WTC11 (cell line): ENCODE measurements at regions not wholly inside any gene's neighbourhood (a gene's known extent, or its start where the extent isn't known, plus 50 kb on each side); places are given as distances from the start of the nearest gene placed in this dataset.

ENCODE experiments used
- ATAC-seq: fragments of 200-7000 bp; cut with Tn5 transposase; 2 replicates; pipeline ENCODE4 v1.10.0; 2021; ENCODE audit warnings: mild to moderate bottlenecking, moderate library complexity
- CTCF ChIA-PET: fragments of 300-600 bp; sonication (Branson Sonifier 250); formaldehyde crosslinking; loops from one replicate; lab custom pipeline; 2021; ENCODE audit warnings: antibody characterized with exemption; lab: Charles Lee
- POLR2A ChIA-PET: fragments of 350-600 bp; sonication (Branson Sonifier 250); formaldehyde crosslinking; loops from one replicate; lab custom pipeline; 2021; ENCODE audit warnings: antibody characterized with exemption; lab: Charles Lee
- DNase-seq: peaks from one replicate; pipeline ENCODE4 v3.0.0; 2021; ENCODE audit warnings: low spot score
- H3K27ac Mint-ChIP-seq: 2 replicates; pipeline ENCODE4 v1.8.0; 2021; ENCODE audit warnings: mixed read lengths
- H3K27me3 Mint-ChIP-seq: 2 replicates; pipeline ENCODE4 v1.8.0; 2021; ENCODE audit warnings: low read depth, mild to moderate bottlenecking, moderate library complexity, mixed read lengths
- H3K36me3 Mint-ChIP-seq: 2 replicates; pipeline ENCODE4 v1.8.0; 2021; ENCODE audit warnings: mixed read lengths
- H3K4me1 Mint-ChIP-seq: 2 replicates; pipeline ENCODE4 v1.8.0; 2022; ENCODE audit warnings: mixed read lengths
- H3K4me3 Mint-ChIP-seq: 2 replicates; pipeline ENCODE4 v1.8.0; 2021; ENCODE audit warnings: mild to moderate bottlenecking, moderate library complexity, mixed read lengths
- H3K9me3 Mint-ChIP-seq: 2 replicates; pipeline ENCODE4 v1.8.0; 2021; ENCODE audit warnings: mixed read lengths
- GRHL2 ChIP-seq: fragments of 250-450 bp; sonication (Bioruptor Pico); IDR thresholded peaks from 2 replicates; pipeline ENCODE4 v1.8.0; 2022; ENCODE audit warnings: mild to moderate bottlenecking, moderate library complexity; ENCODE audit not compliant: insufficient replicate concordance, severe bottlenecking
- RORB ChIP-seq: fragments of 250-450 bp; sonication (Bioruptor Pico); IDR thresholded peaks from 2 replicates; pipeline ENCODE4 v1.9.0; 2021; ENCODE audit warnings: mild to moderate bottlenecking
- SOX15 ChIP-seq: fragments of 250-450 bp; sonication (Bioruptor Pico); IDR thresholded peaks from 2 replicates; pipeline ENCODE4 v1.9.0; 2021; ENCODE audit warnings: mild to moderate bottlenecking
- SP1 ChIP-seq: sonication (generic); formaldehyde crosslinking; conservative IDR thresholded peaks from 2 replicates; pipeline ENCODE4 v1.8.1; 2022; ENCODE audit warnings: missing genetic modification reagents
- ZNF263 ChIP-seq: sonication (generic); formaldehyde crosslinking; IDR thresholded peaks from 2 replicates; pipeline ENCODE4 v1.8.1; 2022; ENCODE audit warnings: low read depth, mild to moderate bottlenecking, moderate library complexity, missing genetic modification reagents
- TF ChIP-seq, protein P1 (sequence below): sonication (generic); formaldehyde crosslinking; IDR thresholded peaks from 2 replicates; pipeline ENCODE4 v1.8.0; 2023; ENCODE audit warnings: missing genetic modification reagents, mild to moderate bottlenecking, borderline replicate concordance
- TF ChIP-seq, protein P2 (sequence below): sonication (generic); formaldehyde crosslinking; IDR thresholded peaks from 2 replicates; pipeline ENCODE4 v1.8.1; 2023; ENCODE audit warnings: mild to moderate bottlenecking, missing genetic modification reagents, moderate library complexity
- TF ChIP-seq, protein P3 (sequence below): sonication (generic); formaldehyde crosslinking; IDR thresholded peaks from 2 replicates; pipeline ENCODE4 v1.8.0; 2022; ENCODE audit warnings: mild to moderate bottlenecking, missing genetic modification reagents
- TF ChIP-seq, protein P4 (sequence below): sonication (generic); formaldehyde crosslinking; IDR thresholded peaks from 2 replicates; pipeline ENCODE4 v1.8.1; 2022; ENCODE audit warnings: low read depth, mild to moderate bottlenecking, moderate library complexity, missing genetic modification reagents, borderline replicate concordance

DNA sequence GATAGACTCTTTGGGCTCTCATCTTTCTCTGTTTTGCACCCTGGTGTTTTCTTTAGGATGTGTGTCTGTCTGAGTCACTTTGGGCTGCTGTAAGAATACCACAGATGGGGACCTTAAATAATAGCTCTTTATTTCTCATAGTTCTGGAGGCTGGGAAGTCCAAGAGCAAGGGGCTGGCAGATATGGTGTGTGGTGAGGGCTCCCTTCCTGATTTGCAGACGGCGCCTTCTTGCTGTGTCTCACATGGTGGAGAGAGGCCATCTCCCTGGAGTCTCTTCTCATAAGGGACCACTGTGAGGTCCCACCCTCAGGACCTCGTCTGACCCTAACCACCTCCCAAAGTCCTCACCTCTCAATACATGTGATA is 93.7 kb upstream of the ADRA2C start (continued):
- TF ChIP-seq, protein P1, sequence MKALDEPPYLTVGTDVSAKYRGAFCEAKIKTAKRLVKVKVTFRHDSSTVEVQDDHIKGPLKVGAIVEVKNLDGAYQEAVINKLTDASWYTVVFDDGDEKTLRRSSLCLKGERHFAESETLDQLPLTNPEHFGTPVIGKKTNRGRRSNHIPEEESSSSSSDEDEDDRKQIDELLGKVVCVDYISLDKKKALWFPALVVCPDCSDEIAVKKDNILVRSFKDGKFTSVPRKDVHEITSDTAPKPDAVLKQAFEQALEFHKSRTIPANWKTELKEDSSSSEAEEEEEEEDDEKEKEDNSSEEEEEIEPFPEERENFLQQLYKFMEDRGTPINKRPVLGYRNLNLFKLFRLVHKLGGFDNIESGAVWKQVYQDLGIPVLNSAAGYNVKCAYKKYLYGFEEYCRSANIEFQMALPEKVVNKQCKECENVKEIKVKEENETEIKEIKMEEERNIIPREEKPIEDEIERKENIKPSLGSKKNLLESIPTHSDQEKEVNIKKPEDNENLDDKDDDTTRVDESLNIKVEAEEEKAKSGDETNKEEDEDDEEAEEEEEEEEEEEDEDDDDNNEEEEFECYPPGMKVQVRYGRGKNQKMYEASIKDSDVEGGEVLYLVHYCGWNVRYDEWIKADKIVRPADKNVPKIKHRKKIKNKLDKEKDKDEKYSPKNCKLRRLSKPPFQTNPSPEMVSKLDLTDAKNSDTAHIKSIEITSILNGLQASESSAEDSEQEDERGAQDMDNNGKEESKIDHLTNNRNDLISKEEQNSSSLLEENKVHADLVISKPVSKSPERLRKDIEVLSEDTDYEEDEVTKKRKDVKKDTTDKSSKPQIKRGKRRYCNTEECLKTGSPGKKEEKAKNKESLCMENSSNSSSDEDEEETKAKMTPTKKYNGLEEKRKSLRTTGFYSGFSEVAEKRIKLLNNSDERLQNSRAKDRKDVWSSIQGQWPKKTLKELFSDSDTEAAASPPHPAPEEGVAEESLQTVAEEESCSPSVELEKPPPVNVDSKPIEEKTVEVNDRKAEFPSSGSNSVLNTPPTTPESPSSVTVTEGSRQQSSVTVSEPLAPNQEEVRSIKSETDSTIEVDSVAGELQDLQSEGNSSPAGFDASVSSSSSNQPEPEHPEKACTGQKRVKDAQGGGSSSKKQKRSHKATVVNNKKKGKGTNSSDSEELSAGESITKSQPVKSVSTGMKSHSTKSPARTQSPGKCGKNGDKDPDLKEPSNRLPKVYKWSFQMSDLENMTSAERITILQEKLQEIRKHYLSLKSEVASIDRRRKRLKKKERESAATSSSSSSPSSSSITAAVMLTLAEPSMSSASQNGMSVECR = no peak
- TF ChIP-seq, all 79 proteins: peak for 0

DNA sequence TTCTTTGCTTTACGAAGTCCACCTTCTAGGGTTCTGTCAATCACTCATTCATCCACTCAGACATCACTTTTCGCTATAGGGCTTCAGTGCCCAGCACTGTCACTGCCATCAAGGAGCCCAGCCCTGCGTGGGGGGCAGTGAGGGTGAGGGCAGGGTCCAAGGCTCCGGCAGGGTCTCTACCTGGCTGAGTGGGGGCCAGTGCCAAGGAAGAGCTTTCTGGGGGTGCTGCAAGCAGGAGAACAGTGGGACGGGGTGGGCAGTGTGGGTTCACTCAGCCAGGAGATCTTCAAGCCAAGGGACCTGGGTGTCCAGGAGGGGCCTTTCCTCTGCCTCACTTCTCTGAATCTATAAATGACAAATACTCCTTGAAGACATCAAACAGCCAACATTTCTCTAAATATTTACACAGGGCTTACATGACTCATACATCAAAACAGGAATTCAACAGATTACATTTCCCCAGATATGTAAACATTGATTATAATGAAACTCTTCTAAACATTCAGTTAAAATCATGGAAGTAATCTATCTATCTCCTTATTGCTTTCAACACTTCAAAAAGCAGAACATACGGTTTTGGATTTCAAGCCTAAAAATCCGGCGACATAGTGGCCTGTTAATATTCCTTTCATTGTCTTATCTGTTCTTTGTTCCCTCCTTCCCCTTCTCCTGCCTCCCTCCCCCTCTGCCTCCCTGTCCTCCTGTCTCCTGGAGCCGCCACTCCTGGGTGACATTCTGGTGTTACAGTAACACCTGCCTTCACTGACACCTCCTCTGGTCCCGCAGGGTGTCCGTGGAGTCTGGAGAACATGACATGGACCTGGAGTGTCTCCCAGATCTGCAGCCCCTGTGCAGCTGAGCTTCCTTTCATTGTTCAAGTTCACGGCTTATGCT is 94.4 kb upstream of the ADRA2C start:
- Mint-ChIP-seq H3K27me3 (peaks cover 3% of the 10 kb centered on the region; the same call in 1 of the 2 replicates), H3K4me3 (no peak overlapping the region), H3K36me3 (0 out of 2 replicates have a peak, but pooled peaks cover 3% of the 10 kb centered on the region), H3K4me1 (peaks cover 7% of the 10 kb centered on the region), H3K9me3 (peaks cover 16% of the 10 kb centered on the region), H3K27ac (no peak overlapping the region)
- ChIA-PET POLR2A (no interaction called here), CTCF (interaction anchor here (1.6 kb wide), 1 partner anchor 157 kb away, joined by 3 read pairs; no protein-coding TSS in a partner anchor)
- no peak for TF ChIP-seq GRHL2
- TF ChIP-seq, protein P2, sequence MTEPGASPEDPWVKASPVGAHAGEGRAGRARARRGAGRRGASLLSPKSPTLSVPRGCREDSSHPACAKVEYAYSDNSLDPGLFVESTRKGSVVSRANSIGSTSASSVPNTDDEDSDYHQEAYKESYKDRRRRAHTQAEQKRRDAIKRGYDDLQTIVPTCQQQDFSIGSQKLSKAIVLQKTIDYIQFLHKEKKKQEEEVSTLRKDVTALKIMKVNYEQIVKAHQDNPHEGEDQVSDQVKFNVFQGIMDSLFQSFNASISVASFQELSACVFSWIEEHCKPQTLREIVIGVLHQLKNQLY (CRISPR knock-in tag) = no peak
- TF ChIP-seq, protein P3, sequence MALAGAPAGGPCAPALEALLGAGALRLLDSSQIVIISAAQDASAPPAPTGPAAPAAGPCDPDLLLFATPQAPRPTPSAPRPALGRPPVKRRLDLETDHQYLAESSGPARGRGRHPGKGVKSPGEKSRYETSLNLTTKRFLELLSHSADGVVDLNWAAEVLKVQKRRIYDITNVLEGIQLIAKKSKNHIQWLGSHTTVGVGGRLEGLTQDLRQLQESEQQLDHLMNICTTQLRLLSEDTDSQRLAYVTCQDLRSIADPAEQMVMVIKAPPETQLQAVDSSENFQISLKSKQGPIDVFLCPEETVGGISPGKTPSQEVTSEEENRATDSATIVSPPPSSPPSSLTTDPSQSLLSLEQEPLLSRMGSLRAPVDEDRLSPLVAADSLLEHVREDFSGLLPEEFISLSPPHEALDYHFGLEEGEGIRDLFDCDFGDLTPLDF (CRISPR knock-in tag) = no peak
- TF ChIP-seq, protein P1 = no peak
- no peak for TF ChIP-seq SOX15 (CRISPR knock-in tag)
- TF ChIP-seq SP1 (CRISPR knock-in tag) = no peak
- TF ChIP-seq, protein P4, sequence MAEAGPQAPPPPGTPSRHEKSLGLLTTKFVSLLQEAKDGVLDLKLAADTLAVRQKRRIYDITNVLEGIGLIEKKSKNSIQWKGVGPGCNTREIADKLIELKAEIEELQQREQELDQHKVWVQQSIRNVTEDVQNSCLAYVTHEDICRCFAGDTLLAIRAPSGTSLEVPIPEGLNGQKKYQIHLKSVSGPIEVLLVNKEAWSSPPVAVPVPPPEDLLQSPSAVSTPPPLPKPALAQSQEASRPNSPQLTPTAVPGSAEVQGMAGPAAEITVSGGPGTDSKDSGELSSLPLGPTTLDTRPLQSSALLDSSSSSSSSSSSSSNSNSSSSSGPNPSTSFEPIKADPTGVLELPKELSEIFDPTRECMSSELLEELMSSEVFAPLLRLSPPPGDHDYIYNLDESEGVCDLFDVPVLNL = no peak
- TF ChIP-seq RORB (CRISPR knock-in tag) = no peak
- no peak for TF ChIP-seq ZNF263
- DNase-seq (no peak), ATAC-seq (no peak)
